ENCODE measurements at regions not wholly inside any gene's neighbourhood (a gene's known extent, or its start where the extent isn't known, plus 50 kb on each side); places are given as distances from the start of the nearest gene placed in this dataset.

GRCh38 chr10:130618647-130619046, 482.5 kb downstream of the GLRX3 start:
- TF ChIP-seq CTCF (IDR thresholded peaks at IDR 0.05) = no peak
- no peak for TF ChIP-seq POLR2A (IDR thresholded peaks at IDR 0.05)
- TF ChIP-seq POLR2AphosphoS5 (IDR thresholded peaks at IDR 0.05) = no peak
